K562 (cell line): ENCODE measurements at regions not wholly inside any gene's neighbourhood (a gene's known extent, or its start where the extent isn't known, plus 50 kb on each side); places are given as distances from the start of the nearest gene placed in this dataset.
"Not testable (repeated sequence)": the region's sequence is repeated elsewhere in the genome, so short reads cannot be mapped to it uniquely, and the experiment has no call there.

Source experiments
- DEAF1 ChIP-seq: fragments of 450-650 bp; formaldehyde crosslinking; IDR thresholded peaks from 2 replicates; pipeline ENCODE4 v1.4.0; 2020; ENCODE audit warnings: mild to moderate bottlenecking, moderate library complexity
- EHMT2 ChIP-seq: fragments of 450-650 bp; IDR thresholded peaks from 2 replicates; pipeline ENCODE4 v1.6.1; 2018; ENCODE audit warnings: antibody characterized with exemption
- EZH2 ChIP-seq: IDR thresholded peaks from 2 replicates; pipeline ENCODE4 v1.6.1; 2012; ENCODE audit warnings: low read depth, mild to moderate bottlenecking, inconsistent platforms, low read length, borderline replicate concordance
- HDAC2 ChIP-seq: fragments of 450-650 bp; IDR thresholded peaks from 2 replicates; pipeline ENCODE4 v1.6.1; 2016; ENCODE audit warnings: mild to moderate bottlenecking
- SMC3 ChIP-seq: conservative IDR thresholded peaks from 2 replicates; pipeline ENCODE4 v1.6.1; 2011; ENCODE audit warnings: low read depth, low read length, improper control_type of control experiment; ENCODE audit not compliant: insufficient read depth
- SPI1 ChIP-seq: IDR thresholded peaks from 2 replicates; pipeline ENCODE4 v1.6.1; 2011; ENCODE audit warnings: low read depth, low read length, control low read depth, borderline replicate concordance
- TCF7L2 ChIP-seq: fragments of 150-350 bp; IDR thresholded peaks from 2 replicates; pipeline ENCODE4 v1.6.1; 2016; ENCODE audit warnings: low read depth, mild to moderate bottlenecking, low read length, moderate library complexity
- USF2 ChIP-seq: sonication (generic); formaldehyde crosslinking; IDR thresholded peaks from 2 replicates; pipeline ENCODE4 v1.5.0; 2020; ENCODE audit warnings: missing genetic modification reagents
- ZBTB8A ChIP-seq: fragments of 450-650 bp; IDR thresholded peaks from 2 replicates; pipeline ENCODE4 v1.6.1; 2018; ENCODE audit warnings: mild to moderate bottlenecking, moderate library complexity; ENCODE audit not compliant: partially characterized antibody
- ZKSCAN3 ChIP-seq: fragments of 250-450 bp; sonication (Bioruptor Pico); IDR thresholded peaks from 2 replicates; pipeline ENCODE4 v1.4.0; 2020
- ZNF274 ChIP-seq: IDR thresholded peaks from 2 replicates; pipeline ENCODE4 v1.6.1; 2011; ENCODE audit warnings: low read depth, mild to moderate bottlenecking, low read length, moderate library complexity, borderline replicate concordance

- not testable (repeated sequence) for TF ChIP-seq EZH2; ZKSCAN3 (CRISPR knock-in tag); ZNF274; EHMT2; SPI1; ZBTB8A; USF2 (CRISPR knock-in tag); TCF7L2; HDAC2; SMC3; DEAF1 (CRISPR knock-in tag)
Observed at GRCh38 chr6:135565605-135566004, 68.1 kb upstream of the AHI1 start.
